ENCODE measurements at regions not wholly inside any gene's neighbourhood (a gene's known extent, or its start where the extent isn't known, plus 50 kb on each side); places are given as distances from the start of the nearest gene placed in this dataset.

DNA sequence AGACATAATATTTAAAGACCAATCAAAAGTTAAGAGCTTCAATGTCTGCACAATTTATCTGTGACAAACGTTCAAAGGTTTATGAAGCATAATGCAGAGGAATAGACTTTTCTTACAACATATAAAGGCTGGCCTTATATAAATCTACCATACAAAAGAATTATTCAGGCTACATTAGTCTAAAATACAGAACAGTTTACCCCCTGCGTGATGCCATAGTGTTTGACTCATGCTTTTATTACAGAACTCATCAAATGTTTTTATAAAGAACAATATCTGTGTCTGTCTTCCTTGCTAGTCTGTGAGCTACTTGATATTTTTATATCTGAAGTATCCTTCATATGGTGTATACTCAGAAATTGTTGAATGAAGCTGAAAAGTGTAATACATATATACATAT is 1084.5 kb upstream of the FLRT2 start:
- in situ Hi-C loops (cut with MboI; ENCODE audit: low pct_ligation_motif_present in 1 of 4, low pct_unique_long_range_greater_than_20kb in 1 of 4, low sequenced_read_pairs in 3 of 4), result no loop called here
- WGBS, 2 donors (ENCODE audit: low coverage in 1 of 2), result 80 to 88% methylated on average over 2 of the region's 2 CpGs
- Histone ChIP-seq H3K27me3 (no peaks in the 10 kb centered on the region), H3K4me3 (no peak overlapping the region), H3K4me1 (no peaks in the 10 kb centered on the region), H3K27ac (no peak overlapping the region), H3K9me3 (no peaks in the 10 kb centered on the region), H3K36me3 (no peaks in the 10 kb centered on the region)
- intact Hi-C loops (cut with DNase I; ENCODE audit: low total_unique reads), result no loop called here
- DNase-seq, result no peak
- TF ChIP-seq, protein P1, sequence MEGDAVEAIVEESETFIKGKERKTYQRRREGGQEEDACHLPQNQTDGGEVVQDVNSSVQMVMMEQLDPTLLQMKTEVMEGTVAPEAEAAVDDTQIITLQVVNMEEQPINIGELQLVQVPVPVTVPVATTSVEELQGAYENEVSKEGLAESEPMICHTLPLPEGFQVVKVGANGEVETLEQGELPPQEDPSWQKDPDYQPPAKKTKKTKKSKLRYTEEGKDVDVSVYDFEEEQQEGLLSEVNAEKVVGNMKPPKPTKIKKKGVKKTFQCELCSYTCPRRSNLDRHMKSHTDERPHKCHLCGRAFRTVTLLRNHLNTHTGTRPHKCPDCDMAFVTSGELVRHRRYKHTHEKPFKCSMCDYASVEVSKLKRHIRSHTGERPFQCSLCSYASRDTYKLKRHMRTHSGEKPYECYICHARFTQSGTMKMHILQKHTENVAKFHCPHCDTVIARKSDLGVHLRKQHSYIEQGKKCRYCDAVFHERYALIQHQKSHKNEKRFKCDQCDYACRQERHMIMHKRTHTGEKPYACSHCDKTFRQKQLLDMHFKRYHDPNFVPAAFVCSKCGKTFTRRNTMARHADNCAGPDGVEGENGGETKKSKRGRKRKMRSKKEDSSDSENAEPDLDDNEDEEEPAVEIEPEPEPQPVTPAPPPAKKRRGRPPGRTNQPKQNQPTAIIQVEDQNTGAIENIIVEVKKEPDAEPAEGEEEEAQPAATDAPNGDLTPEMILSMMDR (IDR thresholded peaks at IDR 0.05), result no peak
- no peak for TF ChIP-seq POLR2AphosphoS5 (IDR thresholded peaks at IDR 0.05)
- TF ChIP-seq POLR2A (IDR thresholded peaks at IDR 0.05), result no peak
- TF ChIP-seq EP300 (IDR thresholded peaks at IDR 0.05; ENCODE audit: low read depth), result no peak

DNA sequence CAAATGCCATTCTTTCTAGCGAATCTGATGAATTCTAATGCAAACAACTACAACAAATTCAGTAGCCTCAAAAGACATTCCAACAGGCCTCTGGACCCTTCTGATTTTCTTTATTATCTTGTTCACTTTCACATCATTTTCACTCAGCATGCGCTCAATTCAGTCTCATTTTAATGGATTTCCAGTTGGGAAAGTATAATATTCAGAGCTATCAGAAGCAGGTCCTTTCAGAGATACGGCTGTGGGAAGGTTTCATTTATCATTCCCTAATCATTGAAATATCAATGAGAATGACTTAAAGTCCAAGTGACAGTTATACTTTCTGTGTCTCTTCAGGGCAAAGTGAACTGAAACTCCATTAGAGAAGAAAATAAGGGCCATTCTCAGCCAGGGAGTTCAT is 1083.7 kb upstream of the FLRT2 start:
- Histone ChIP-seq H3K27ac (no peak overlapping the region), H3K4me1 (no peaks in the 10 kb centered on the region), H3K9me3 (no peaks in the 10 kb centered on the region), H3K27me3 (no peaks in the 10 kb centered on the region), H3K4me3 (no peak overlapping the region), H3K36me3 (no peaks in the 10 kb centered on the region)
- 87 to 88% methylated on average over 3 of the region's 3 CpGs for WGBS, 2 donors (ENCODE audit: low coverage in 1 of 2)
- no peak for DNase-seq
- TF ChIP-seq EP300 (IDR thresholded peaks at IDR 0.05; ENCODE audit: low read depth) (no peak), POLR2A (IDR thresholded peaks at IDR 0.05) (no peak), POLR2AphosphoS5 (IDR thresholded peaks at IDR 0.05) (no peak)
- TF ChIP-seq, protein P1 (IDR thresholded peaks at IDR 0.05), result no peak
- in situ Hi-C loops (cut with MboI; ENCODE audit: low pct_ligation_motif_present in 1 of 4, low pct_unique_long_range_greater_than_20kb in 1 of 4, low sequenced_read_pairs in 3 of 4) (no loop called here), intact Hi-C loops (cut with DNase I; ENCODE audit: low total_unique reads) (no loop called here)

DNA sequence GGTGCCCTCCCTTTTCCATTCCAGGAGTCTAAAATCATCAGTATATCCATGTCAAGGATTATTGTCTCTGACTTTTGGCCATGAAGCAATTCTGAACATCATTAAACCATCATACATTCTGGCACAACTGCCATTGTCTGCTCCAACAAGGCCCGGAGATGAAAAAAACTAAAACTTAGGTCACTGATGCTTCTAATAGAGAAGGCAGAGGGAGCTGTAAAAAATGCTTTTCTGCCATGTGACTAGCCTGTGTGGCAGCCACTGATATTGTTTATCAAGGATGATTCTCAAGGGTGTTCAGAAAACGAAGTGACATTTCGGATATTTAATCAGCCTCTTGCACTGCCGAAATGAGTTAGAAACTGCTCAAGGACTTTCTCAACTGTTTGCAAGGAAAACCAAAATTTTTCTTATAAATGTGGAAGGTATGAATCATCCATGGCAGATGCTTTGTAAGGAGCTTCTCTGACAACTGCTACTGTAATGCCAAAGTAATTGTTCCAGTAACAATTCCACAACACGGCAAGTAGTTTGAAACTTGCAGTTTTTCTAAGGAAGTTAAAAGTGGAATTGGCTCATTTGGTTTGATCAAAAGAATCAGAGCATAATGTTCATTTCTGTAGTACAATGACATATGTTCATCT is 1076.5 kb upstream of the FLRT2 start:
- WGBS, 2 donors (ENCODE audit: low coverage in 1 of 2), result 66 to 83% methylated on average over 5 of the region's 5 CpGs
- in situ Hi-C loops (cut with MboI; ENCODE audit: low pct_ligation_motif_present in 1 of 4, low pct_unique_long_range_greater_than_20kb in 1 of 4, low sequenced_read_pairs in 3 of 4), result no loop called here
- no peak overlapping the region for H3K27ac ChIP-seq
- intact Hi-C loops (cut with DNase I; ENCODE audit: low total_unique reads), result no loop called here
- TF ChIP-seq EP300 (IDR thresholded peaks at IDR 0.05; ENCODE audit: low read depth) (no peak), POLR2A (IDR thresholded peaks at IDR 0.05) (no peak), POLR2AphosphoS5 (IDR thresholded peaks at IDR 0.05) (no peak)
- TF ChIP-seq, protein P1 (IDR thresholded peaks at IDR 0.05), result no peak
- H3K27me3 ChIP-seq, result no peaks in the 10 kb centered on the region
- H3K36me3 ChIP-seq, result no peaks in the 10 kb centered on the region
- no peaks in the 10 kb centered on the region for H3K4me1 ChIP-seq
- no peak overlapping the region for H3K4me3 ChIP-seq
- H3K9me3 ChIP-seq, result no peaks in the 10 kb centered on the region
- DNase-seq, result no peak

DNA sequence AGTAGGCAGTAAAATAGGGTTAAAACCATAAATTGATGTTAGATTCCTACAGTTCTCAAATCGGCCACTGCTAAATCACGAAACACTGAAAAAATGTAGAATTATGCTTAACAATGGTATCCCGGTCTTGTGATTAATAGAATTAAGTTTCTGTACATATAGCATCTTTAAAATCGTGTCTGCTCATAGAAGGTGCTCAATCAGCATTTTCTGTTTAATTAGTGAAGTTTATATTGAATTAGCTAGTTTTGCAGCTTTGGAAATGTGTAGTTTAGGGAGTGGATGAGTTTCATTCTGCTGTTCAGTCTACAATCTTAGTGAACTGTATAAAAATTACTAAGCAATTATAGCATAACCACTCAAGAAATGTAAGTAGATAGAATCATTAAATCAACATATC is 1075.8 kb upstream of the FLRT2 start:
- Histone ChIP-seq H3K4me3 (no peak overlapping the region), H3K27ac (no peak overlapping the region), H3K9me3 (no peaks in the 10 kb centered on the region), H3K27me3 (no peaks in the 10 kb centered on the region), H3K36me3 (no peaks in the 10 kb centered on the region), H3K4me1 (no peaks in the 10 kb centered on the region)
- in situ Hi-C loops (cut with MboI; ENCODE audit: low pct_ligation_motif_present in 1 of 4, low pct_unique_long_range_greater_than_20kb in 1 of 4, low sequenced_read_pairs in 3 of 4), result no loop called here
- WGBS, 2 donors (ENCODE audit: low coverage in 1 of 2), result 73 to 76% methylated on average over 4 of the region's 4 CpGs
- intact Hi-C loops (cut with DNase I; ENCODE audit: low total_unique reads), result no loop called here
- TF ChIP-seq POLR2A (IDR thresholded peaks at IDR 0.05) (no peak), POLR2AphosphoS5 (IDR thresholded peaks at IDR 0.05) (no peak), EP300 (IDR thresholded peaks at IDR 0.05; ENCODE audit: low read depth) (no peak)
- TF ChIP-seq, protein P1 (IDR thresholded peaks at IDR 0.05), result no peak
- no peak for DNase-seq

Data from transverse colon (tissue), 4 donors.